ENCODE measurements at regions not wholly inside any gene's neighbourhood (a gene's known extent, or its start where the extent isn't known, plus 50 kb on each side); places are given as distances from the start of the nearest gene placed in this dataset.

DNA sequence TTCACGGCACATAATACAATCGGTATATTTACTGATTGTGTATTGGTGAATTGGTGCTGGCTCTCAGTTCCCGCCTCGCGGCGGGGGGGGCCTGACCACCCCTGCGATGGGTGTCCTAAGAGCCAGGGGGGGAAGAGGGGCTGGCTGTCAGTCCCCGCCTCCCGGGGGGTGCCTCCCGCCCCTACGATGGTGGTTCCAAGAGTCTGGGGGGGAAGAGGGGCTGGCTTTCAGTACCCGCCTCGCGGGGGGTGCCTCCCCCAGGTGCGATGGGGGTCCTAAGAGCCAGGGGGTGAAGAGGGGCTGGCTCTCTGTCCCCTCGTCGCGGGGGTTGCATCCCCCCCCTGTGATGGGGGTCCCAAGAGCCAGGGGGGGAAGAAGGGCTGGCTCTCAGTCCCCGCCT lies 2321.8 kb upstream of the PCDH20 start:
- H3K4ac ChIP-seq (ENCODE audit: low read depth, low read length), result no peak overlapping the region
- no peak overlapping the region for H3K4me2 ChIP-seq (ENCODE audit: low read depth, low read length)
- H2BK120ac ChIP-seq (ENCODE audit: low read depth, low read length), result no peak overlapping the region
- no peak overlapping the region for H3K9ac ChIP-seq (ENCODE audit: low read depth, low read length)
- TF ChIP-seq SMC3 (IDR thresholded peaks at IDR 0.05; ENCODE audit: low read depth, low read length) (no peak), FOS (IDR thresholded peaks at IDR 0.05; ENCODE audit: low read depth, low read length) (no peak), MAFK (IDR thresholded peaks at IDR 0.05; ENCODE audit: low read depth, low read length) (no peak), CHD1 (IDR thresholded peaks at IDR 0.05; ENCODE audit: low read depth, low read length) (no peak), RCOR1 (IDR thresholded peaks at IDR 0.05; ENCODE audit: insufficient replicate concordance, low read length) (no peak), BHLHE40 (IDR thresholded peaks at IDR 0.05; ENCODE audit: low read depth, low read length) (no peak), RFX5 (IDR thresholded peaks at IDR 0.05; ENCODE audit: low read depth, low read length) (no peak), MAZ (IDR thresholded peaks at IDR 0.05; ENCODE audit: borderline replicate concordance, low read depth, low read length) (no peak), CEBPB (IDR thresholded peaks at IDR 0.05; ENCODE audit: low read depth, low read length) (no peak), MXI1 (IDR thresholded peaks at IDR 0.05; ENCODE audit: borderline replicate concordance, low read depth, low read length) (no peak)
- TF ChIP-seq, protein P1, sequence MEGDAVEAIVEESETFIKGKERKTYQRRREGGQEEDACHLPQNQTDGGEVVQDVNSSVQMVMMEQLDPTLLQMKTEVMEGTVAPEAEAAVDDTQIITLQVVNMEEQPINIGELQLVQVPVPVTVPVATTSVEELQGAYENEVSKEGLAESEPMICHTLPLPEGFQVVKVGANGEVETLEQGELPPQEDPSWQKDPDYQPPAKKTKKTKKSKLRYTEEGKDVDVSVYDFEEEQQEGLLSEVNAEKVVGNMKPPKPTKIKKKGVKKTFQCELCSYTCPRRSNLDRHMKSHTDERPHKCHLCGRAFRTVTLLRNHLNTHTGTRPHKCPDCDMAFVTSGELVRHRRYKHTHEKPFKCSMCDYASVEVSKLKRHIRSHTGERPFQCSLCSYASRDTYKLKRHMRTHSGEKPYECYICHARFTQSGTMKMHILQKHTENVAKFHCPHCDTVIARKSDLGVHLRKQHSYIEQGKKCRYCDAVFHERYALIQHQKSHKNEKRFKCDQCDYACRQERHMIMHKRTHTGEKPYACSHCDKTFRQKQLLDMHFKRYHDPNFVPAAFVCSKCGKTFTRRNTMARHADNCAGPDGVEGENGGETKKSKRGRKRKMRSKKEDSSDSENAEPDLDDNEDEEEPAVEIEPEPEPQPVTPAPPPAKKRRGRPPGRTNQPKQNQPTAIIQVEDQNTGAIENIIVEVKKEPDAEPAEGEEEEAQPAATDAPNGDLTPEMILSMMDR (conservative IDR thresholded peaks at IDR 0.05; ENCODE audit: low read depth, low read length), result no peak
- TF ChIP-seq, protein P2, sequence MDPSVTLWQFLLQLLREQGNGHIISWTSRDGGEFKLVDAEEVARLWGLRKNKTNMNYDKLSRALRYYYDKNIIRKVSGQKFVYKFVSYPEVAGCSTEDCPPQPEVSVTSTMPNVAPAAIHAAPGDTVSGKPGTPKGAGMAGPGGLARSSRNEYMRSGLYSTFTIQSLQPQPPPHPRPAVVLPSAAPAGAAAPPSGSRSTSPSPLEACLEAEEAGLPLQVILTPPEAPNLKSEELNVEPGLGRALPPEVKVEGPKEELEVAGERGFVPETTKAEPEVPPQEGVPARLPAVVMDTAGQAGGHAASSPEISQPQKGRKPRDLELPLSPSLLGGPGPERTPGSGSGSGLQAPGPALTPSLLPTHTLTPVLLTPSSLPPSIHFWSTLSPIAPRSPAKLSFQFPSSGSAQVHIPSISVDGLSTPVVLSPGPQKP (IDR thresholded peaks at IDR 0.05; ENCODE audit: borderline replicate concordance, low read depth, low read length), result no peak
- H3K27ac ChIP-seq (ENCODE audit: insufficient read depth, low read length), result no peak overlapping the region
- H4K91ac ChIP-seq (ENCODE audit: insufficient read depth, low read depth, low read length), result no peak overlapping the region
- no peaks in the 10 kb centered on the region for H3K9me3 ChIP-seq (ENCODE audit: control insufficient read depth, insufficient read depth, low read length)
- no peak overlapping the region for H4K8ac ChIP-seq (ENCODE audit: low read depth in 2 of 2, low read length in 2 of 2)
- no peaks in the 10 kb centered on the region for H3K9me1 ChIP-seq (ENCODE audit: insufficient read depth, low read length)
- H3K14ac ChIP-seq (replicated peaks; ENCODE audit: low read depth, low read length), result no peak overlapping the region
- intact Hi-C loops (cut with micrococcal nuclease) (no loop called here), dilution Hi-C loops (cut with HindIII; ENCODE audit: low sequenced_read_pairs, unreplicated experiment) (no loop called here), in situ Hi-C loops (cut with MboI; ENCODE audit: low sequenced_read_pairs) (no loop called here)
- no peak overlapping the region for H4K5ac ChIP-seq (ENCODE audit: low read depth, low read length)
- H2BK15ac ChIP-seq (ENCODE audit: low read depth, low read length), result no peak overlapping the region
- ATAC-seq (ENCODE audit: low read depth) (no peak), DNase-seq (no peak)
- H3K18ac ChIP-seq (ENCODE audit: low read depth, low read length), result no peak overlapping the region
- no peaks in the 10 kb centered on the region for H4K20me1 ChIP-seq (ENCODE audit: insufficient read depth, low read length)
- H2AK9ac ChIP-seq (replicated peaks; ENCODE audit: low read depth, low read length, poor library complexity), result no peak overlapping the region
- H2BK20ac ChIP-seq (ENCODE audit: low read depth, low read length), result no peak overlapping the region
- H3K36me3 ChIP-seq (ENCODE audit: control insufficient read depth, insufficient read depth, low read length), result no peaks in the 10 kb centered on the region
- no peak overlapping the region for H2BK5ac ChIP-seq (ENCODE audit: low read depth, low read length, poor library complexity, severe bottlenecking)
- no TSS peak for BruUV-seq (replicated peaks)
- H3K4me3 ChIP-seq (ENCODE audit: insufficient read depth, low read depth, low read length), result no peak overlapping the region
- no peak overlapping the region for H2AFZ ChIP-seq (replicated peaks; ENCODE audit: low read length, poor library complexity)
- H3K27me3 ChIP-seq (ENCODE audit: control insufficient read depth, insufficient read depth, low read length), result no peaks in the 10 kb centered on the region
- H3K4me1 ChIP-seq (ENCODE audit: control insufficient read depth, insufficient read depth, low read length), result no peaks in the 10 kb centered on the region
- no peak overlapping the region for H3K56ac ChIP-seq (ENCODE audit: extremely low read depth, insufficient read depth, low read length)
- no peak overlapping the region for H2AK5ac ChIP-seq (ENCODE audit: low read depth, low read length)
- ChIA-PET POLR2A (ENCODE audit: unreplicated experiment) (no interaction called here), CTCF (no interaction called here)
- H3K79me1 ChIP-seq (ENCODE audit: low read depth in 1 of 2, low read length in 2 of 2), result no peaks in the 10 kb centered on the region
- WGBS, 2 experiments (ENCODE audit: extremely low coverage in 2 of 2, insufficient read length in 1 of 2), result 100% methylated on average over 2 of the region's 19 CpGs; no CpG with 5 or more reads in 1 of the 2 experiments
- H3K23ac ChIP-seq (ENCODE audit: low read depth, low read length), result no peak overlapping the region
